Kidney epithelial cell (primary cell): ENCODE measurements at regions not wholly inside any gene's neighbourhood (a gene's known extent, or its start where the extent isn't known, plus 50 kb on each side); places are given as distances from the start of the nearest gene placed in this dataset.

Experiments used
- DNase-seq: peaks from one replicate; pipeline ENCODE4 v3.0.0-alpha.2; 2010; ENCODE audit warnings: low read depth
- H3K27me3 ChIP-seq: 2 replicates; pipeline ENCODE4 v1.6.0; 2011; ENCODE audit warnings: low read length; ENCODE audit not compliant: control insufficient read depth, insufficient read depth
- H3K36me3 ChIP-seq: 2 replicates; pipeline ENCODE4 v1.5.1; 2011; ENCODE audit warnings: low read length; ENCODE audit not compliant: control insufficient read depth, insufficient read depth
- H3K4me3 ChIP-seq: 2 replicates; pipeline ENCODE4 v1.5.1; 2011; ENCODE audit warnings: low read depth, mild to moderate bottlenecking, control low read depth, low read length
- CTCF ChIP-seq: IDR thresholded peaks from 2 replicates; pipeline ENCODE4 v1.5.1; 2011; ENCODE audit warnings: mild to moderate bottlenecking, moderate library complexity, low read length, control low read depth, inconsistent platforms; ENCODE audit not compliant: insufficient read depth, poor library complexity, severe bottlenecking

GRCh38 chr4:147093206-147093605 lies 147.5 kb upstream of the TTC29 start:
- Histone ChIP-seq H3K4me3 (no peak overlapping the region), H3K27me3 (no peaks in the 10 kb centered on the region), H3K36me3 (no peaks in the 10 kb centered on the region)
- peak; percentile 12 for DNase-seq
- TF ChIP-seq CTCF: no peak

- no peak for DNase-seq
- peak; percentile 31 for TF ChIP-seq CTCF
- Histone ChIP-seq H3K36me3 (no peaks in the 10 kb centered on the region), H3K4me3 (no peak overlapping the region), H3K27me3 (no peaks in the 10 kb centered on the region)
These were observed 148.6 kb upstream of the TTC29 start for GRCh38 chr4:147094238-147094637.

- H3K27me3 ChIP-seq: no peaks in the 10 kb centered on the region
- peak; percentile 19 for DNase-seq
- no peak overlapping the region for H3K4me3 ChIP-seq
- TF ChIP-seq CTCF: peak; percentile 40
- H3K36me3 ChIP-seq: no peaks in the 10 kb centered on the region
These were observed 151.3 kb upstream of the TTC29 start for GRCh38 chr4:147096667-147097604.

- no peak for TF ChIP-seq CTCF
- no peak for DNase-seq
- no peak overlapping the region for H3K4me3 ChIP-seq
- H3K36me3 ChIP-seq: no peaks in the 10 kb centered on the region
- H3K27me3 ChIP-seq: no peaks in the 10 kb centered on the region
These were observed 156.0 kb upstream of the TTC29 start for GRCh38 chr4:147101678-147102077.

GRCh38 chr4:147102596-147102995 lies 156.9 kb upstream of the TTC29 start:
- H3K36me3 ChIP-seq: no peaks in the 10 kb centered on the region
- no peak for DNase-seq
- H3K4me3 ChIP-seq: no peak overlapping the region
- no peaks in the 10 kb centered on the region for H3K27me3 ChIP-seq
- no peak for TF ChIP-seq CTCF

- no peak overlapping the region for H3K4me3 ChIP-seq
- no peaks in the 10 kb centered on the region for H3K36me3 ChIP-seq
- no peaks in the 10 kb centered on the region for H3K27me3 ChIP-seq
- peak; percentile 93 for DNase-seq
- no peak for TF ChIP-seq CTCF
These were observed 157.8 kb upstream of the TTC29 start for GRCh38 chr4:147103403-147103946.
